ENCODE measurements at regions not wholly inside any gene's neighbourhood (a gene's known extent, or its start where the extent isn't known, plus 50 kb on each side); places are given as distances from the start of the nearest gene placed in this dataset.
A peak's percentile ranks its signal among the peaks of the same experiment; 100 is the strongest.

- no peak for DNase-seq
These were observed 287.0 kb upstream of the PLXNA2 start for GRCh38 chr1:208531003-208531750.

DNA sequence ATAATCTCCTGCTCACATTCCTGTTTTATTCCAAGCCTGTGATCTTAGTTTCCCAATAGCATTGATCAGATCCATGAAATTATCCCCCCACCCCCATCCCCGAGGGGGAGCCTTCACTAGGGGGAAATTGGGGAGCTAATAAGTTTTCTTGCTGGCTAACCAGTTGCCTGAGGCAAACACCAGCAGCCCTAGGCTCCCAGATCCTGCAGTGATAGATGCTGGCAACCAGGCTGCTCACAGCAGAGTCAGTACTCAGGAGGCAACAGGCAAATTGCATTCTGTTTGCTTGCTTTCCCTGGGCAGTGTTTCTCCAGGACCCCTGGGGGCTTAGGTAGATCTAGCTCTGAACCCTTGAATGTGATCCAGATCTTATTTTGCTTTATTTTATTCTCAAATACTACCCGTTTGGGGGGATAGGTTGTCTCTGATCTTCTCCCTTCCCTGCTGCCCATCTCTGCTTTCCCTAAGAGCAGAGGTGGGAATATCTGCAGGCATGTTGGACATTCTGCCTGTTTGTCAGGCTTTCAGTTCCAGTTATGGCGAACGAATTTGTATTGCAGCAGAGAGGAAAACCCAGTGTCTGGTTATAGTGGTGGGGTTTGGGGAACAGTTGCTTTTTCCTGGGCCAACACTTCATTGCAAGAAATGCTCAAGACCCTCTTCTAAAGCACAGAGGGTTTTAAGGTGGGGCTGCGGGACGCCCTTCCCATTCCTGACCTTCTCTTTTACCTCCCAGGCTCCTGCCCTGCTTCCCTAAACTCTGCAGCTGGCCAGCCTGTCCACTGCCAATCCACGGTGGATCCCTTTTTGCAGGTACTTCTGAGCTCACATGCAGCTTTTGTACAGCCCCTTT, 289.8 kb upstream of the PLXNA2 start:
- Histone ChIP-seq H3K36me3 (no peaks in the 10 kb centered on the region), H3K9me3 (no peaks in the 10 kb centered on the region), H3K27ac (no peak overlapping the region), H3K4me1 (no peaks in the 10 kb centered on the region), H3K27me3 (ENCODE audit: low read depth) (peaks cover 5% of the 10 kb centered on the region), H3K4me3 (no peak overlapping the region)
- ATAC-seq, result no peak
- intact Hi-C loops (cut with DNase I), result no loop called here
- no peak for DNase-seq
- TF ChIP-seq, protein P1, sequence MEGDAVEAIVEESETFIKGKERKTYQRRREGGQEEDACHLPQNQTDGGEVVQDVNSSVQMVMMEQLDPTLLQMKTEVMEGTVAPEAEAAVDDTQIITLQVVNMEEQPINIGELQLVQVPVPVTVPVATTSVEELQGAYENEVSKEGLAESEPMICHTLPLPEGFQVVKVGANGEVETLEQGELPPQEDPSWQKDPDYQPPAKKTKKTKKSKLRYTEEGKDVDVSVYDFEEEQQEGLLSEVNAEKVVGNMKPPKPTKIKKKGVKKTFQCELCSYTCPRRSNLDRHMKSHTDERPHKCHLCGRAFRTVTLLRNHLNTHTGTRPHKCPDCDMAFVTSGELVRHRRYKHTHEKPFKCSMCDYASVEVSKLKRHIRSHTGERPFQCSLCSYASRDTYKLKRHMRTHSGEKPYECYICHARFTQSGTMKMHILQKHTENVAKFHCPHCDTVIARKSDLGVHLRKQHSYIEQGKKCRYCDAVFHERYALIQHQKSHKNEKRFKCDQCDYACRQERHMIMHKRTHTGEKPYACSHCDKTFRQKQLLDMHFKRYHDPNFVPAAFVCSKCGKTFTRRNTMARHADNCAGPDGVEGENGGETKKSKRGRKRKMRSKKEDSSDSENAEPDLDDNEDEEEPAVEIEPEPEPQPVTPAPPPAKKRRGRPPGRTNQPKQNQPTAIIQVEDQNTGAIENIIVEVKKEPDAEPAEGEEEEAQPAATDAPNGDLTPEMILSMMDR (IDR thresholded peaks at IDR 0.05), result no peak

More at GRCh38 chr1:208531003-208531750, 287.0 kb upstream of the PLXNA2 start:
- intact Hi-C loops (cut with DNase I), result no loop called here
- Histone ChIP-seq H3K4me1 (no peaks in the 10 kb centered on the region), H3K27me3 (ENCODE audit: low read depth) (peaks cover 9% of the 10 kb centered on the region), H3K9me3 (no peaks in the 10 kb centered on the region), H3K27ac (no peak overlapping the region), H3K36me3 (no peaks in the 10 kb centered on the region), H3K4me3 (no peak overlapping the region)
- ATAC-seq, result peak in 1 of 2 donors; percentile 29
- TF ChIP-seq, protein P1 (IDR thresholded peaks at IDR 0.05), result no peak

GRCh38 chr1:208534599-208534897, 290.4 kb upstream of the PLXNA2 start:
- no peaks in the 10 kb centered on the region for H3K4me1 ChIP-seq
- ATAC-seq, result no peak
- no peak overlapping the region for H3K4me3 ChIP-seq
- DNase-seq, result no peak
- H3K36me3 ChIP-seq, result no peaks in the 10 kb centered on the region
- no peaks in the 10 kb centered on the region for H3K9me3 ChIP-seq
- intact Hi-C loops (cut with DNase I), result no loop called here
- H3K27me3 ChIP-seq (ENCODE audit: low read depth), result peaks cover 5% of the 10 kb centered on the region
- TF ChIP-seq, protein P1 (IDR thresholded peaks at IDR 0.05), result no peak
- no peak overlapping the region for H3K27ac ChIP-seq

- Histone ChIP-seq H3K4me3 (no peak overlapping the region), H3K36me3 (no peaks in the 10 kb centered on the region), H3K4me1 (no peaks in the 10 kb centered on the region), H3K27ac (no peak overlapping the region), H3K9me3 (no peaks in the 10 kb centered on the region), H3K27me3 (ENCODE audit: low read depth) (peaks cover 5% of the 10 kb centered on the region)
- no peak for DNase-seq
- TF ChIP-seq, protein P1 (IDR thresholded peaks at IDR 0.05), result no peak
- ATAC-seq, result no peak
- intact Hi-C loops (cut with DNase I), result no loop called here
These were observed 290.8 kb upstream of the PLXNA2 start for GRCh38 chr1:208534979-208535378.

DNA sequence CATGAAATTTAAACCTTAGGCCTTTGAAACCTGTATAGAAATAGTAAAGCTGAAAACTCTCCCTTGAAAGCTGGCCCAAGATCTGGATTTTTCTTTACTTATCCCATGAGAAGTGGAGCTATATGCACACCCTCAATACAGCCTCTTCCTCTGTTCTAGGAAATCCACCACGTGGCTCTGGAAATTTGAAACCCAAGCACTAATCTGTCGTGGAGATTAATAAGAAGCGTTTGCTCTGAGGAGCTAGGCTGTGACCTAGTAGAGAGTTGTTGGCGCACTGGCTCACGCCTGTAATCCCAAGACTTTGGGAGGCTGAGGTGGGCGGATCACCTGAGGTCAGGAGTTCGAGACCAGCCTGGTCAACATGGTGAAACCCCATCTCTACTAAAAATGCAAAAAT, 291.3 kb upstream of the PLXNA2 start:
- DNase-seq (no peak), ATAC-seq (no peak)
- Histone ChIP-seq H3K36me3 (no peaks in the 10 kb centered on the region), H3K9me3 (no peaks in the 10 kb centered on the region), H3K27ac (no peak overlapping the region), H3K4me3 (no peak overlapping the region), H3K4me1 (no peaks in the 10 kb centered on the region), H3K27me3 (ENCODE audit: low read depth) (peaks cover 5% of the 10 kb centered on the region)
- TF ChIP-seq, protein P1 (IDR thresholded peaks at IDR 0.05), result no peak
- intact Hi-C loops (cut with DNase I), result no loop called here

Data from lower lobe of right lung (tissue), 2 donors.